Activated naive CD4-positive, alpha-beta T cell treated with anti-CD3 and anti-CD28 coated beads, Interleukin-2, amount 10 ng/mL, durations not matched to agents 7 days and 5 days (primary cell): ENCODE measurements at regions not wholly inside any gene's neighbourhood (a gene's known extent, or its start where the extent isn't known, plus 50 kb on each side); places are given as distances from the start of the nearest gene placed in this dataset.

ENCODE experiments used
- CTCF ChIA-PET: fragments of 350-600 bp; sonication (Branson Sonifier 250); formaldehyde crosslinking; loops from one replicate; lab custom pipeline; 2021; ENCODE audit warnings: antibody characterized with exemption; lab: Charles Lee
- DNase-seq: peaks from one replicate; pipeline ENCODE4 v3.0.0-alpha.2; 2020
- H3K27ac Mint-ChIP-seq: one replicate; pipeline ENCODE4 v1.8.0; 2021; ENCODE audit warnings: mild to moderate bottlenecking, moderate library complexity, mixed read lengths
- H3K27me3 Mint-ChIP-seq: one replicate; pipeline ENCODE4 v1.8.0; 2021; ENCODE audit warnings: mild to moderate bottlenecking, mixed read lengths
- H3K36me3 Mint-ChIP-seq: one replicate; pipeline ENCODE4 v1.8.0; 2021; ENCODE audit warnings: mixed read lengths
- H3K4me1 Mint-ChIP-seq: one replicate; pipeline ENCODE4 v1.8.0; 2021; ENCODE audit warnings: mixed read lengths
- H3K4me3 Mint-ChIP-seq: one replicate; pipeline ENCODE4 v1.8.0; 2021; ENCODE audit warnings: mild to moderate bottlenecking, moderate library complexity, mixed read lengths
- H3K9me3 Mint-ChIP-seq: one replicate; pipeline ENCODE4 v1.8.0; 2021; ENCODE audit warnings: mixed read lengths

- Mint-ChIP-seq H3K9me3 (no peaks in the 10 kb centered on the region), H3K27me3 (peaks cover 32% of the 10 kb centered on the region), H3K36me3 (no peaks in the 10 kb centered on the region), H3K4me1 (no peaks in the 10 kb centered on the region), H3K27ac (no peak overlapping the region), H3K4me3 (no peak overlapping the region)
- DNase-seq: no peak
- CTCF ChIA-PET: no interaction called here
Observed at GRCh38 chr22:49269928-49270327, 557.7 kb downstream of the BRD1 start.

- H3K27me3 Mint-ChIP-seq: peaks cover 32% of the 10 kb centered on the region
- H3K4me3 Mint-ChIP-seq: no peak overlapping the region
- H3K4me1 Mint-ChIP-seq: no peaks in the 10 kb centered on the region
- H3K27ac Mint-ChIP-seq: no peak overlapping the region
- DNase-seq: no peak
- no peaks in the 10 kb centered on the region for H3K36me3 Mint-ChIP-seq
- CTCF ChIA-PET: no interaction called here
- no peaks in the 10 kb centered on the region for H3K9me3 Mint-ChIP-seq
Observed at GRCh38 chr22:49269371-49269770, 558.3 kb downstream of the BRD1 start.

GRCh38 chr22:49268924-49269323 lies 558.7 kb downstream of the BRD1 start:
- Mint-ChIP-seq H3K27ac (no peak overlapping the region), H3K27me3 (peaks cover 32% of the 10 kb centered on the region), H3K9me3 (no peaks in the 10 kb centered on the region), H3K4me1 (no peaks in the 10 kb centered on the region), H3K36me3 (no peaks in the 10 kb centered on the region), H3K4me3 (no peak overlapping the region)
- CTCF ChIA-PET: no interaction called here
- DNase-seq: no peak

GRCh38 chr22:49267996-49268395 lies 559.7 kb downstream of the BRD1 start:
- no peaks in the 10 kb centered on the region for H3K9me3 Mint-ChIP-seq
- H3K27ac Mint-ChIP-seq: no peak overlapping the region
- no peak overlapping the region for H3K4me3 Mint-ChIP-seq
- CTCF ChIA-PET: no interaction called here
- no peak for DNase-seq
- peaks cover 32% of the 10 kb centered on the region for H3K27me3 Mint-ChIP-seq
- H3K36me3 Mint-ChIP-seq: no peaks in the 10 kb centered on the region
- H3K4me1 Mint-ChIP-seq: no peaks in the 10 kb centered on the region

- no peak overlapping the region for H3K4me3 Mint-ChIP-seq
- CTCF ChIA-PET: no interaction called here
- peaks cover 25% of the 10 kb centered on the region for H3K27me3 Mint-ChIP-seq
Observed at GRCh38 chr22:49266561-49267519, 560.8 kb downstream of the BRD1 start.

GRCh38 chr22:49264696-49265095 lies 563.0 kb downstream of the BRD1 start:
- H3K9me3 Mint-ChIP-seq: no peaks in the 10 kb centered on the region
- peaks cover 6% of the 10 kb centered on the region for H3K27me3 Mint-ChIP-seq

More at GRCh38 chr22:49266561-49267519, 560.8 kb downstream of the BRD1 start:
- no peaks in the 10 kb centered on the region for H3K9me3 Mint-ChIP-seq
- no peaks in the 10 kb centered on the region for H3K4me1 Mint-ChIP-seq
- H3K27ac Mint-ChIP-seq: no peak overlapping the region
- no peaks in the 10 kb centered on the region for H3K36me3 Mint-ChIP-seq
- DNase-seq: no peak

GRCh38 chr22:49263101-49263500 lies 564.6 kb downstream of the BRD1 start:
- no peaks in the 10 kb centered on the region for H3K27me3 Mint-ChIP-seq
- CTCF ChIA-PET: no interaction called here

More at GRCh38 chr22:49264696-49265095, 563.0 kb downstream of the BRD1 start:
- Mint-ChIP-seq H3K27ac (no peak overlapping the region), H3K4me1 (no peaks in the 10 kb centered on the region), H3K4me3 (no peak overlapping the region), H3K36me3 (no peaks in the 10 kb centered on the region)
- CTCF ChIA-PET: no interaction called here
- DNase-seq: no peak

GRCh38 chr22:49262167-49262566 lies 565.5 kb downstream of the BRD1 start:
- Mint-ChIP-seq H3K27me3 (no peaks in the 10 kb centered on the region), H3K36me3 (no peaks in the 10 kb centered on the region), H3K27ac (no peak overlapping the region), H3K4me3 (no peak overlapping the region), H3K9me3 (no peaks in the 10 kb centered on the region), H3K4me1 (no peaks in the 10 kb centered on the region)
- DNase-seq: no peak
- CTCF ChIA-PET: no interaction called here

More at GRCh38 chr22:49263101-49263500, 564.6 kb downstream of the BRD1 start:
- no peaks in the 10 kb centered on the region for H3K9me3 Mint-ChIP-seq
- no peak overlapping the region for H3K4me3 Mint-ChIP-seq
- H3K36me3 Mint-ChIP-seq: no peaks in the 10 kb centered on the region
- DNase-seq: no peak
- no peaks in the 10 kb centered on the region for H3K4me1 Mint-ChIP-seq
- H3K27ac Mint-ChIP-seq: no peak overlapping the region

GRCh38 chr22:49261616-49262015 lies 566.1 kb downstream of the BRD1 start:
- CTCF ChIA-PET: no interaction called here
- H3K27me3 Mint-ChIP-seq: no peaks in the 10 kb centered on the region
- H3K4me3 Mint-ChIP-seq: no peak overlapping the region
- no peak overlapping the region for H3K27ac Mint-ChIP-seq
- H3K9me3 Mint-ChIP-seq: no peaks in the 10 kb centered on the region
- no peaks in the 10 kb centered on the region for H3K4me1 Mint-ChIP-seq
- no peaks in the 10 kb centered on the region for H3K36me3 Mint-ChIP-seq
- DNase-seq: no peak

GRCh38 chr22:49260681-49261580 lies 566.7 kb downstream of the BRD1 start:
- DNase-seq: no peak
- CTCF ChIA-PET: no interaction called here
- no peaks in the 10 kb centered on the region for H3K9me3 Mint-ChIP-seq
- no peaks in the 10 kb centered on the region for H3K36me3 Mint-ChIP-seq
- no peaks in the 10 kb centered on the region for H3K4me1 Mint-ChIP-seq
- H3K4me3 Mint-ChIP-seq: no peak overlapping the region
- H3K27ac Mint-ChIP-seq: peak overlapping the region; percentile 60
- H3K27me3 Mint-ChIP-seq: no peaks in the 10 kb centered on the region

GRCh38 chr22:49259839-49260615 lies 567.6 kb downstream of the BRD1 start:
- H3K27ac Mint-ChIP-seq: peak overlapping the region; percentile 17
- no peaks in the 10 kb centered on the region for H3K27me3 Mint-ChIP-seq
- H3K4me3 Mint-ChIP-seq: no peak overlapping the region
- H3K9me3 Mint-ChIP-seq: no peaks in the 10 kb centered on the region
- no peaks in the 10 kb centered on the region for H3K4me1 Mint-ChIP-seq
- CTCF ChIA-PET: no interaction called here
- DNase-seq: no peak
- no peaks in the 10 kb centered on the region for H3K36me3 Mint-ChIP-seq

GRCh38 chr22:49258107-49259010 lies 569.3 kb downstream of the BRD1 start:
- no peaks in the 10 kb centered on the region for H3K9me3 Mint-ChIP-seq
- H3K4me3 Mint-ChIP-seq: no peak overlapping the region
- H3K27ac Mint-ChIP-seq: no peak overlapping the region
- CTCF ChIA-PET: no interaction called here
- H3K4me1 Mint-ChIP-seq: no peaks in the 10 kb centered on the region
- H3K36me3 Mint-ChIP-seq: no peaks in the 10 kb centered on the region
- H3K27me3 Mint-ChIP-seq: no peaks in the 10 kb centered on the region
- peak; percentile 3 for DNase-seq

GRCh38 chr22:49257551-49257961 lies 570.1 kb downstream of the BRD1 start:
- Mint-ChIP-seq H3K36me3 (no peaks in the 10 kb centered on the region), H3K4me3 (no peak overlapping the region), H3K27me3 (no peaks in the 10 kb centered on the region), H3K27ac (no peak overlapping the region), H3K9me3 (no peaks in the 10 kb centered on the region), H3K4me1 (no peaks in the 10 kb centered on the region)
- DNase-seq: peak; percentile 8
- CTCF ChIA-PET: no interaction called here
